NCI-H748 (cell line): ENCODE measurements at regions not wholly inside any gene's neighbourhood (a gene's known extent, or its start where the extent isn't known, plus 50 kb on each side); places are given as distances from the start of the nearest gene placed in this dataset.
"Not testable (repeated sequence)": the region's sequence is repeated elsewhere in the genome, so short reads cannot be mapped to it uniquely, and the experiment has no call there.

Source experiments
- DNase-seq: peaks from one replicate; lab custom pipeline; 2025; ENCODE audit not compliant: unreplicated experiment; lab: John Stamatoyannopoulos, UW

- no peak for DNase-seq
Measured at GRCh38 chr17:70510288-70510687, 341.0 kb downstream of the KCNJ2 start.

- DNase-seq, result no peak
Measured at GRCh38 chr17:70517816-70518215, 348.5 kb downstream of the KCNJ2 start.

- DNase-seq, result no peak
Measured at GRCh38 chr17:70519300-70519699, 350.0 kb downstream of the KCNJ2 start.

GRCh38 chr17:70520447-70520846, 351.1 kb downstream of the KCNJ2 start:
- DNase-seq, result peak; percentile 89

GRCh38 chr17:70520956-70521355, 351.6 kb downstream of the KCNJ2 start:
- DNase-seq, result peak; percentile 6

GRCh38 chr17:70521821-70522256, 352.5 kb downstream of the KCNJ2 start:
- DNase-seq, result peak; percentile 71

GRCh38 chr17:70523426-70523825, 354.1 kb downstream of the KCNJ2 start:
- DNase-seq, result peak; percentile 33

- not testable (repeated sequence) for DNase-seq
Measured at GRCh38 chr17:70525035-70525434, 355.7 kb downstream of the KCNJ2 start.

- peak; percentile 49 for DNase-seq
Measured at GRCh38 chr17:70525961-70526360, 356.6 kb downstream of the KCNJ2 start.

GRCh38 chr17:70527364-70527888, 358.1 kb downstream of the KCNJ2 start:
- DNase-seq, result no peak

GRCh38 chr17:70533427-70533826, 364.1 kb downstream of the KCNJ2 start:
- DNase-seq, result no peak

GRCh38 chr17:70535986-70536385, 366.7 kb downstream of the KCNJ2 start:
- no peak for DNase-seq

- DNase-seq, result no peak
Measured at GRCh38 chr17:70539132-70539924, 370.0 kb downstream of the KCNJ2 start.

- DNase-seq, result no peak
Measured at GRCh38 chr17:70542876-70543275, 373.5 kb downstream of the KCNJ2 start.

- no peak for DNase-seq
Measured at GRCh38 chr17:70544317-70544716, 375.0 kb downstream of the KCNJ2 start.

- DNase-seq, result peak; percentile 79
Measured at GRCh38 chr17:70552230-70552981, 383.1 kb downstream of the KCNJ2 start.

- DNase-seq, result peak; percentile 19
Measured at GRCh38 chr17:70552982-70553334, 383.6 kb downstream of the KCNJ2 start.

GRCh38 chr17:70555723-70556122, 386.4 kb downstream of the KCNJ2 start:
- DNase-seq, result no peak

GRCh38 chr17:70558821-70559220, 389.5 kb downstream of the KCNJ2 start:
- no peak for DNase-seq

- DNase-seq, result no peak
Measured at GRCh38 chr17:70560471-70560870, 391.1 kb downstream of the KCNJ2 start.

GRCh38 chr17:70562137-70562536, 392.8 kb downstream of the KCNJ2 start:
- DNase-seq, result no peak

GRCh38 chr17:70563281-70563820, 394.0 kb downstream of the KCNJ2 start:
- peak; percentile 96 for DNase-seq
